Naive thymus-derived CD4-positive, alpha-beta T cell (primary cell): ENCODE measurements at regions not wholly inside any gene's neighbourhood (a gene's known extent, or its start where the extent isn't known, plus 50 kb on each side); places are given as distances from the start of the nearest gene placed in this dataset.

Experiments
- ATAC-seq: fragments of 150-1000 bp; cut with Tn5 transposase; 2 replicates; pipeline ENCODE4 v1.10.0; 2021; ENCODE audit warnings: mild to moderate bottlenecking, moderate library complexity
- CTCF ChIA-PET: fragments of 350-600 bp; sonication (Branson Sonifier 250); formaldehyde crosslinking; loops from one replicate; lab custom pipeline; 2021; ENCODE audit warnings: antibody characterized with exemption; lab: Charles Lee
- POLR2A ChIA-PET: fragments of 350-600 bp; sonication (Branson Sonifier 250); formaldehyde crosslinking; loops from one replicate; lab custom pipeline; 2021; ENCODE audit warnings: antibody characterized with exemption, inconsistent platforms; lab: Charles Lee
- DNase-seq, 9 donors: peaks; one replicate each; pipeline versions ENCODE4 v3.0.0 to v3.0.0-alpha.2; 2020 to 2022; ENCODE audit warnings: mixed read lengths in 1 of 9
- H3K27ac ChIP-seq: one replicate; pipeline ENCODE4 v1.7.0; 2013; ENCODE audit warnings: mild to moderate bottlenecking, low read depth, low read length, moderate library complexity
- H3K27me3 ChIP-seq, 2 donors: one replicate each; pipeline ENCODE4 v1.7.0; 2013; ENCODE audit warnings: low read length in 2 of 2, mild to moderate bottlenecking in 2 of 2, moderate library complexity in 2 of 2; ENCODE audit not compliant: control insufficient read depth in 2 of 2, insufficient read depth in 2 of 2
- H3K36me3 ChIP-seq, 3 experiments: 1 replicate in 2 of 3; 2 replicates in 1 of 3; pipeline ENCODE4 v1.7.0; 2013; ENCODE audit warnings: low read length in 3 of 3, mild to moderate bottlenecking in 3 of 3, moderate library complexity in 1 of 3; ENCODE audit not compliant: insufficient read depth in 3 of 3, control insufficient read depth in 2 of 3
- H3K4me1 ChIP-seq, 2 donors: one replicate each; pipeline ENCODE4 v1.7.0; 2013; ENCODE audit warnings: low read length in 2 of 2, mild to moderate bottlenecking in 2 of 2, moderate library complexity in 1 of 2; ENCODE audit not compliant: control insufficient read depth in 2 of 2, insufficient read depth in 2 of 2
- H3K4me3 ChIP-seq: 2 replicates; pipeline ENCODE4 v1.7.0; 2013; ENCODE audit warnings: mild to moderate bottlenecking, low read length
- H3K9me3 ChIP-seq, 3 experiments: 1 replicate in 2 of 3; 2 replicates in 1 of 3; pipeline ENCODE4 v1.7.0; 2013; ENCODE audit warnings: low read length in 3 of 3; ENCODE audit not compliant: control insufficient read depth in 2 of 3
- H3K27ac Mint-ChIP-seq, 9 donors: one replicate each; pipeline ENCODE4 v1.8.0; 2020 to 2022; ENCODE audit warnings: mixed read lengths in 9 of 9, mild to moderate bottlenecking in 8 of 9, moderate library complexity in 5 of 9, inconsistent platforms in 2 of 9
- H3K27me3 Mint-ChIP-seq, 5 donors: one replicate each; pipeline ENCODE4 v1.8.0; 2021 to 2022; ENCODE audit warnings: mixed read lengths in 5 of 5, mild to moderate bottlenecking in 1 of 5
- H3K36me3 Mint-ChIP-seq, 5 donors: one replicate each; pipeline ENCODE4 v1.8.0; 2020 to 2022; ENCODE audit warnings: mixed read lengths in 5 of 5, mild to moderate bottlenecking in 3 of 5, inconsistent platforms in 1 of 5
- H3K4me1 Mint-ChIP-seq, 7 donors: one replicate each; pipeline ENCODE4 v1.8.0; 2020 to 2022; ENCODE audit warnings: mixed read lengths in 7 of 7, mild to moderate bottlenecking in 3 of 7, inconsistent platforms in 1 of 7
- H3K4me3 Mint-ChIP-seq, 10 donors: one replicate each; pipeline ENCODE4 v1.8.0; 2020 to 2022; ENCODE audit warnings: mild to moderate bottlenecking in 10 of 10, mixed read lengths in 10 of 10, moderate library complexity in 6 of 10, inconsistent platforms in 2 of 10
- H3K9me3 Mint-ChIP-seq, 11 donors: one replicate each; pipeline ENCODE4 v1.8.0; 2020 to 2022; ENCODE audit warnings: mixed read lengths in 11 of 11, mild to moderate bottlenecking in 4 of 11, inconsistent platforms in 1 of 11, moderate library complexity in 1 of 11
- intact Hi-C, 2 donors: fragments of 100-400 bp; cut with micrococcal nuclease; formaldehyde crosslinking; loops; one replicate each; pipeline ENCODE4 v1.15.1; 2023

GRCh38 chr3:27824312-27825200 is 102.4 kb upstream of the EOMES start:
- Histone ChIP-seq H3K4me1 (peaks cover 0 to 5% of the 10 kb centered on the region in 2 donors), H3K36me3 (no peaks in the 10 kb centered on the region), H3K27ac (no peak overlapping the region), H3K27me3 (no peaks in the 10 kb centered on the region), H3K4me3 (no peak overlapping the region), H3K9me3 (no peaks in the 10 kb centered on the region)
- ChIA-PET POLR2A (no interaction called here), CTCF (no interaction called here)
- ATAC-seq: no peak
- H3K27ac Mint-ChIP-seq: peak overlapping the region in 1 of 9 donors; percentile 22
- H3K36me3 Mint-ChIP-seq: no peaks in the 10 kb centered on the region
- no peaks in the 10 kb centered on the region for H3K27me3 Mint-ChIP-seq
- no peak for DNase-seq
- peaks cover 1 to 16% (median 12%) of the 10 kb centered on the region in 7 donors for H3K4me1 Mint-ChIP-seq
- intact Hi-C loops: loop anchor here in 1 of 2 donors (5.0 kb wide), 1 partner anchor 38 kb away; no protein-coding TSS in a partner anchor
- H3K9me3 Mint-ChIP-seq: peaks cover 0 to 2% (median 0%) of the 10 kb centered on the region in 11 donors
- no peak overlapping the region for H3K4me3 Mint-ChIP-seq

- H3K4me1 Mint-ChIP-seq: peaks cover 1 to 16% (median 12%) of the 10 kb centered on the region in 7 donors
- no peaks in the 10 kb centered on the region for H3K36me3 Mint-ChIP-seq
- peak overlapping the region in 2 of 9 donors; percentile 8 to 38 for H3K27ac Mint-ChIP-seq
- intact Hi-C loops: loop anchor here in 1 of 2 donors (5.0 kb wide), 1 partner anchor 36 kb away; no protein-coding TSS in a partner anchor
- no peak for ATAC-seq
- H3K4me3 Mint-ChIP-seq: no peak overlapping the region
- Histone ChIP-seq H3K9me3 (no peaks in the 10 kb centered on the region), H3K36me3 (no peaks in the 10 kb centered on the region), H3K27ac (no peak overlapping the region), H3K4me1 (peaks cover 0 to 5% of the 10 kb centered on the region in 2 donors), H3K4me3 (no peak overlapping the region), H3K27me3 (no peaks in the 10 kb centered on the region)
- H3K9me3 Mint-ChIP-seq: peaks cover 0 to 4% (median 0%) of the 10 kb centered on the region in 11 donors
- no peak for DNase-seq
- no peaks in the 10 kb centered on the region for H3K27me3 Mint-ChIP-seq
- ChIA-PET POLR2A (interaction anchor here (0.7 kb wide), 1 partner anchor 121 kb away, joined by 3 read pairs; no protein-coding TSS in a partner anchor), CTCF (no interaction called here)
These were observed 104.3 kb upstream of the EOMES start for GRCh38 chr3:27826448-27826847.

GRCh38 chr3:27827041-27827440 is 104.9 kb upstream of the EOMES start:
- ChIA-PET POLR2A (interaction anchor here (0.7 to 0.9 kb wide), 2 partner anchors 120 to 257 kb away, joined by 3 read pairs; no protein-coding TSS in a partner anchor), CTCF (no interaction called here)
- Histone ChIP-seq H3K36me3 (no peaks in the 10 kb centered on the region), H3K27me3 (no peaks in the 10 kb centered on the region), H3K4me1 (peaks cover 0 to 5% of the 10 kb centered on the region in 2 donors), H3K27ac (no peak overlapping the region), H3K9me3 (peaks cover 0 to 2% (median 0%) of the 10 kb centered on the region in 3 experiments), H3K4me3 (no peak overlapping the region)
- intact Hi-C loops: loop anchor here in 1 of 2 donors (5.0 kb wide), 1 partner anchor 35 kb away; no protein-coding TSS in a partner anchor
- no peak overlapping the region for H3K4me3 Mint-ChIP-seq
- peak overlapping the region in 1 of 9 donors; percentile 38 for H3K27ac Mint-ChIP-seq
- DNase-seq: no peak
- H3K4me1 Mint-ChIP-seq: peaks cover 1 to 16% (median 12%) of the 10 kb centered on the region in 7 donors
- no peak for ATAC-seq
- H3K9me3 Mint-ChIP-seq: peaks cover 0 to 5% (median 0%) of the 10 kb centered on the region in 11 donors
- peaks cover 0 to under 1% (median 0%) of the 10 kb centered on the region in 5 donors for H3K36me3 Mint-ChIP-seq
- no peaks in the 10 kb centered on the region for H3K27me3 Mint-ChIP-seq

GRCh38 chr3:27840807-27841594 is 118.9 kb upstream of the EOMES start:
- POLR2A ChIA-PET: no interaction called here
- Histone ChIP-seq H3K4me1 (peaks cover 0 to 18% of the 10 kb centered on the region in 2 donors), H3K4me3 (no peak overlapping the region), H3K27me3 (no peaks in the 10 kb centered on the region), H3K27ac (no peak overlapping the region), H3K36me3 (no peaks in the 10 kb centered on the region), H3K9me3 (no peaks in the 10 kb centered on the region)
- peaks cover 4 to 32% (median 19%) of the 10 kb centered on the region in 7 donors for H3K4me1 Mint-ChIP-seq
- no peak overlapping the region for H3K27ac Mint-ChIP-seq
- DNase-seq: no peak
- no peaks in the 10 kb centered on the region for H3K27me3 Mint-ChIP-seq
- intact Hi-C loops: no loop called here
- CTCF ChIA-PET: no interaction called here
- H3K4me3 Mint-ChIP-seq: no peak overlapping the region
- peak; percentile 70 for ATAC-seq
- peaks cover 0 to 6% (median 0%) of the 10 kb centered on the region in 11 donors for H3K9me3 Mint-ChIP-seq
- no peaks in the 10 kb centered on the region for H3K36me3 Mint-ChIP-seq

- Mint-ChIP-seq H3K27ac (no peak overlapping the region), H3K9me3 (peaks cover 0 to 6% (median 0%) of the 10 kb centered on the region in 11 donors), H3K36me3 (no peaks in the 10 kb centered on the region), H3K4me1 (peaks cover 2 to 32% (median 19%) of the 10 kb centered on the region in 7 donors), H3K4me3 (no peak overlapping the region), H3K27me3 (peaks cover 0 to 3% (median 0%) of the 10 kb centered on the region in 5 donors)
- no peak for DNase-seq
- Histone ChIP-seq H3K4me1 (peaks cover 0 to 26% of the 10 kb centered on the region in 2 donors), H3K9me3 (no peaks in the 10 kb centered on the region), H3K27ac (no peak overlapping the region), H3K36me3 (no peaks in the 10 kb centered on the region), H3K4me3 (no peak overlapping the region), H3K27me3 (no peaks in the 10 kb centered on the region)
- ChIA-PET CTCF (no interaction called here), POLR2A (interaction anchor here (1.0 to 1.1 kb wide), 2 partner anchors 11 to 34 kb away, joined by 3 read pairs; no protein-coding TSS in a partner anchor)
- intact Hi-C loops: no loop called here
- no peak for ATAC-seq
These were observed 122.0 kb upstream of the EOMES start for GRCh38 chr3:27844052-27844675.

- Histone ChIP-seq H3K27me3 (no peaks in the 10 kb centered on the region), H3K4me1 (peaks cover 0 to 9% of the 10 kb centered on the region in 2 donors), H3K27ac (no peak overlapping the region), H3K9me3 (no peaks in the 10 kb centered on the region), H3K36me3 (no peaks in the 10 kb centered on the region), H3K4me3 (no peak overlapping the region)
- ChIA-PET CTCF (no interaction called here), POLR2A (interaction anchor here (1.3 kb wide), 1 partner anchor 38 kb away, joined by 4 read pairs; no protein-coding TSS in a partner anchor)
- Mint-ChIP-seq H3K9me3 (peaks cover 0 to 15% (median 2%) of the 10 kb centered on the region in 11 donors), H3K27ac (no peak overlapping the region), H3K27me3 (peaks cover 0 to 4% (median 0%) of the 10 kb centered on the region in 5 donors), H3K4me3 (no peak overlapping the region), H3K36me3 (no peaks in the 10 kb centered on the region), H3K4me1 (peaks cover 2 to 16% (median 14%) of the 10 kb centered on the region in 7 donors)
- ATAC-seq (no peak), DNase-seq (no peak)
- intact Hi-C loops: no loop called here
These were observed 125.6 kb upstream of the EOMES start for GRCh38 chr3:27847697-27848096.
